ENCODE measurements at regions not wholly inside any gene's neighbourhood (a gene's known extent, or its start where the extent isn't known, plus 50 kb on each side); places are given as distances from the start of the nearest gene placed in this dataset.

DNA sequence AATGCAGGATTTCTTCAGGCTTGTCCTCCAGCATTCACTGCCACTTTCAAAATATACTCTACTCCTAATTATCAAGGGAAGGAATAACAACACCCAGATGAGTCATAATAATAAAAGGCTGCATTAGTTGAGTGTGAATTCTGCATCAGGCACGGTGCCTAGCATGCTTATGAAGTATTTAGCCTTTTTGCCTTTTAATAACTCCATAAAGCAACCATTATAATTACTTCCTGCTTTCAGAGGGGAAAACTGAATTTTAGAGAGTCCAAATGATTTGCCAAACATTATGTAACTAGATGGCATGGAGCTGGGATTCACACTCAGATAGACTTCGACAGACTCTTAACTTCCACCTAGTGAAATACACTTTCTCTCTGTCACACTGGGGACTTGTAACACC is 2365.5 kb downstream of the PCDH7 start:
- Mint-ChIP-seq H3K9me3 (ENCODE audit: unreplicated experiment) (no peaks in the 10 kb centered on the region), H3K36me3 (ENCODE audit: low read depth, unreplicated experiment) (no peaks in the 10 kb centered on the region), H3K27me3 (ENCODE audit: unreplicated experiment) (peaks cover 2% of the 10 kb centered on the region), H3K4me1 (ENCODE audit: unreplicated experiment) (no peaks in the 10 kb centered on the region), H3K27ac (ENCODE audit: unreplicated experiment) (no peak overlapping the region), H3K4me3 (ENCODE audit: unreplicated experiment) (no peak overlapping the region)
- TF ChIP-seq, protein P1, sequence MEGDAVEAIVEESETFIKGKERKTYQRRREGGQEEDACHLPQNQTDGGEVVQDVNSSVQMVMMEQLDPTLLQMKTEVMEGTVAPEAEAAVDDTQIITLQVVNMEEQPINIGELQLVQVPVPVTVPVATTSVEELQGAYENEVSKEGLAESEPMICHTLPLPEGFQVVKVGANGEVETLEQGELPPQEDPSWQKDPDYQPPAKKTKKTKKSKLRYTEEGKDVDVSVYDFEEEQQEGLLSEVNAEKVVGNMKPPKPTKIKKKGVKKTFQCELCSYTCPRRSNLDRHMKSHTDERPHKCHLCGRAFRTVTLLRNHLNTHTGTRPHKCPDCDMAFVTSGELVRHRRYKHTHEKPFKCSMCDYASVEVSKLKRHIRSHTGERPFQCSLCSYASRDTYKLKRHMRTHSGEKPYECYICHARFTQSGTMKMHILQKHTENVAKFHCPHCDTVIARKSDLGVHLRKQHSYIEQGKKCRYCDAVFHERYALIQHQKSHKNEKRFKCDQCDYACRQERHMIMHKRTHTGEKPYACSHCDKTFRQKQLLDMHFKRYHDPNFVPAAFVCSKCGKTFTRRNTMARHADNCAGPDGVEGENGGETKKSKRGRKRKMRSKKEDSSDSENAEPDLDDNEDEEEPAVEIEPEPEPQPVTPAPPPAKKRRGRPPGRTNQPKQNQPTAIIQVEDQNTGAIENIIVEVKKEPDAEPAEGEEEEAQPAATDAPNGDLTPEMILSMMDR (IDR thresholded peaks at IDR 0.05; ENCODE audit: unreplicated experiment), result no peak
- DNase-seq (ENCODE audit: low spot score), result no peak

- Mint-ChIP-seq H3K36me3 (ENCODE audit: low read depth, unreplicated experiment) (no peaks in the 10 kb centered on the region), H3K27me3 (ENCODE audit: unreplicated experiment) (peaks cover 2% of the 10 kb centered on the region), H3K4me3 (ENCODE audit: unreplicated experiment) (no peak overlapping the region), H3K9me3 (ENCODE audit: unreplicated experiment) (no peaks in the 10 kb centered on the region), H3K4me1 (ENCODE audit: unreplicated experiment) (no peaks in the 10 kb centered on the region), H3K27ac (ENCODE audit: unreplicated experiment) (no peak overlapping the region)
- TF ChIP-seq, protein P1 (IDR thresholded peaks at IDR 0.05; ENCODE audit: unreplicated experiment), result no peak
- no peak for DNase-seq (ENCODE audit: low spot score)
These were observed 2366.3 kb downstream of the PCDH7 start for GRCh38 chr4:33086331-33086925.

DNA sequence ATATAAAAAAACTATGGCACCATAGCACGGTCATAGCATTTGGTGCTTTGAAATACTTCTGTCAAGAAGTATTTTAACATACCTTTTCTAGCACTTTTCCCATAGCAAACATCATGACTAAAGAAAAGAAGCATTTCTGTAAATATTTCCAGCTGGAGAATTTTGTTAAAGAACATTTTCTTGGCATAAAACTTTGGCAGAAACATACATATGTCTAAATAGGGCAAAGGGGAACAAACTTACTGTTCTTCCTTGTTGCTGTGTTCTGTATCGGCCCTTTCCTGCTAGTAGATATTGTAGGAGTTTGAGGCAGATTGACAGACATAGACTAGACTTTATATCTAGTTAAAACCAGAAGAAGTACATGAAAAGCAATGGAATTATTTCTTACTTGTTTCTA is 2368.5 kb downstream of the PCDH7 start:
- Mint-ChIP-seq H3K27ac (ENCODE audit: unreplicated experiment) (no peak overlapping the region), H3K4me3 (ENCODE audit: unreplicated experiment) (no peak overlapping the region), H3K36me3 (ENCODE audit: low read depth, unreplicated experiment) (no peaks in the 10 kb centered on the region), H3K9me3 (ENCODE audit: unreplicated experiment) (no peaks in the 10 kb centered on the region), H3K4me1 (ENCODE audit: unreplicated experiment) (no peaks in the 10 kb centered on the region), H3K27me3 (ENCODE audit: unreplicated experiment) (no peaks in the 10 kb centered on the region)
- no peak for DNase-seq (ENCODE audit: low spot score)
- TF ChIP-seq, protein P1 (IDR thresholded peaks at IDR 0.05; ENCODE audit: unreplicated experiment), result no peak

- DNase-seq (ENCODE audit: low spot score), result no peak
- Mint-ChIP-seq H3K27ac (ENCODE audit: unreplicated experiment) (no peak overlapping the region), H3K27me3 (ENCODE audit: unreplicated experiment) (no peaks in the 10 kb centered on the region), H3K4me1 (ENCODE audit: unreplicated experiment) (no peaks in the 10 kb centered on the region), H3K36me3 (ENCODE audit: low read depth, unreplicated experiment) (no peaks in the 10 kb centered on the region), H3K9me3 (ENCODE audit: unreplicated experiment) (no peaks in the 10 kb centered on the region), H3K4me3 (ENCODE audit: unreplicated experiment) (no peak overlapping the region)
- TF ChIP-seq, protein P1 (IDR thresholded peaks at IDR 0.05; ENCODE audit: unreplicated experiment), result no peak
These were observed 2370.7 kb downstream of the PCDH7 start for GRCh38 chr4:33090910-33091309.

DNA sequence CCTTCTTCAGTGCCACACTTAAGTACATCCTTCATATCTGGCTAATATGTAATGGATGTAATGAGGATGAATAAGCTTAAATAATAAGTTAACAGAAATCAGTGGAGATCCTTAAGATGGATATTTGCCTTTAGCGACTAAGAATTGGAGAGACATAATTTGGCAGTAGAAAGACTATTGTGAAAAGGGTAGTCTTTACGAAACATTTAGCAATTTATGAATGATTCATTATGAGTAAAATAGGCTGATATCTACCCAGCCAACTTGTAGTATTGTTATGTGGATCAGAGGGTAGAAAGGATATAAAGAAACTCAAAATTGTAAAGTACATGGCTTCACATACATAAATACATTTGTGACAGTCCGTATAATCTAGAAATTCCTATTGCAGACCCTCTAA is 2371.8 kb downstream of the PCDH7 start:
- Mint-ChIP-seq H3K4me1 (ENCODE audit: unreplicated experiment) (no peaks in the 10 kb centered on the region), H3K27ac (ENCODE audit: unreplicated experiment) (no peak overlapping the region), H3K9me3 (ENCODE audit: unreplicated experiment) (no peaks in the 10 kb centered on the region), H3K4me3 (ENCODE audit: unreplicated experiment) (no peak overlapping the region), H3K36me3 (ENCODE audit: low read depth, unreplicated experiment) (no peaks in the 10 kb centered on the region), H3K27me3 (ENCODE audit: unreplicated experiment) (no peaks in the 10 kb centered on the region)
- TF ChIP-seq, protein P1 (IDR thresholded peaks at IDR 0.05; ENCODE audit: unreplicated experiment), result no peak
- no peak for DNase-seq (ENCODE audit: low spot score)

All from endothelial cell (in vitro differentiated cells).